ENCODE measurements at regions not wholly inside any gene's neighbourhood (a gene's known extent, or its start where the extent isn't known, plus 50 kb on each side); places are given as distances from the start of the nearest gene placed in this dataset.
"Not testable (repeated sequence)": the region's sequence is repeated elsewhere in the genome, so short reads cannot be mapped to it uniquely, and the experiment has no call there.

DNA sequence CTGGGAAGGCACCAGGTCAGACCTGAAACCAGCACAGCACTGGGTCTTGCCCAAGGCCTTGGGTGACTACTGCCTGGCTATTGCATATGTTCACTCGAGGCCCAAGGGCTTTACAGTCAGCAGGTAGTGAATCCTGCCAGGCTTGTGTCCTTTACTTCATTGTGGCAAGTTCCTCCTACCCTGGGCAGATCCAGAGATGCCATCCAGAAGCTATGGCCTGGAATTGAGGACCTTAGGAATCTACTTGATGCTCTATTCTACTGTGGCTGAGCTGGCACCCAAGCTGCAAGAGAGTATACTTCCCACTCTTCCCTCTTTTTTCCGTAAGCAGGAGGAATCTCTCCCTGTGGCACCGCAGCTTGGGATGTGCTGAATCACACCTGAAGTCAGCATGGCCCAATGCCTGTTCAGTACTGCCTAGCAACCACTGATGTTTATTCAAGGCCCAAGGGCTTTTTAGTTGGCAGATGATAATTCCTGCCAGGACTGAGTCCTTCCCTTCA, 246.7 kb upstream of the CTBP2 start:
- no peaks in the 10 kb centered on the region for H3K4me1 Mint-ChIP-seq
- no peaks in the 10 kb centered on the region for H3K36me3 Mint-ChIP-seq
- H3K36me3 ChIP-seq (ENCODE audit: control insufficient read depth, insufficient read depth, low read length), result no peaks in the 10 kb centered on the region
- DNase-seq (no peak), ATAC-seq (ENCODE audit: low read depth in 2 of 2) (no peak)
- no peaks in the 10 kb centered on the region for H3K27me3 ChIP-seq (ENCODE audit: control insufficient read depth, insufficient read depth, low read length)
- no peak overlapping the region for H3K27ac Mint-ChIP-seq
- no peak overlapping the region for H3K4me3 Mint-ChIP-seq
- H3K27ac ChIP-seq (ENCODE audit: insufficient read depth, low read length, poor library complexity, severe bottlenecking), result no peak overlapping the region
- H3K9me3 Mint-ChIP-seq, result peaks cover 0 to 18% (median 6%) of the 10 kb centered on the region in 7 donors
- H3K4me1 ChIP-seq (ENCODE audit: control insufficient read depth, insufficient read depth, low read length, poor library complexity, severe bottlenecking), result no peaks in the 10 kb centered on the region
- H3K4me3 ChIP-seq (ENCODE audit: low read depth, low read length), result no peak overlapping the region
- H3K27me3 Mint-ChIP-seq, result peaks cover 6% of the 10 kb centered on the region
- no peaks in the 10 kb centered on the region for H3K9me3 ChIP-seq (ENCODE audit: control insufficient read depth in 2 of 2, low read length in 2 of 2)

DNA sequence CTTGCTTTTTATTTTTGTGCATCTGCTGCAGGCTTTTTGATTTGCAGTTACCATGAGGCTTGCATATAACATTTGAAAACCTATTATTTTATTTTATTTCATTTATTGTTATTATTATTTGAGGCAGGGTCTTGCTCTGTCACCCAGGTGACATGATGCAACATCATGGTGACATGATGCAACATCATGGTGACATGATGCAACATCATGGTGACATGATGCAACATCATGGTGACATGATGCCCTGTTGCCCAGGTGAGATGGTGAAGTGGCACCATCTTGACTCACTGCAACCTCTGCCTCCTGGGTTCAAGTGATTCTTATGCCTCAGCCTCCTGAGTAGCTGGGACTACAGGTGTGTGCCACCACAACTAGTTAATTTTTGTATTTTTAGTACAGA, 244.5 kb upstream of the CTBP2 start:
- not testable (repeated sequence) for H3K4me3 ChIP-seq (ENCODE audit: low read depth, low read length); H3K27me3 ChIP-seq (ENCODE audit: control insufficient read depth, insufficient read depth, low read length); H3K27ac ChIP-seq (ENCODE audit: insufficient read depth, low read length, poor library complexity, severe bottlenecking); H3K36me3 Mint-ChIP-seq; H3K9me3 ChIP-seq (ENCODE audit: control insufficient read depth in 2 of 2, low read length in 2 of 2); H3K4me3 Mint-ChIP-seq; DNase-seq; H3K27me3 Mint-ChIP-seq; H3K4me1 Mint-ChIP-seq; H3K36me3 ChIP-seq (ENCODE audit: control insufficient read depth, insufficient read depth, low read length); H3K4me1 ChIP-seq (ENCODE audit: control insufficient read depth, insufficient read depth, low read length, poor library complexity, severe bottlenecking); H3K27ac Mint-ChIP-seq; ATAC-seq (ENCODE audit: low read depth in 2 of 2)
- H3K9me3 Mint-ChIP-seq, result peaks cover 0 to 18% (median 5%) of the 10 kb centered on the region in 7 donors

DNA sequence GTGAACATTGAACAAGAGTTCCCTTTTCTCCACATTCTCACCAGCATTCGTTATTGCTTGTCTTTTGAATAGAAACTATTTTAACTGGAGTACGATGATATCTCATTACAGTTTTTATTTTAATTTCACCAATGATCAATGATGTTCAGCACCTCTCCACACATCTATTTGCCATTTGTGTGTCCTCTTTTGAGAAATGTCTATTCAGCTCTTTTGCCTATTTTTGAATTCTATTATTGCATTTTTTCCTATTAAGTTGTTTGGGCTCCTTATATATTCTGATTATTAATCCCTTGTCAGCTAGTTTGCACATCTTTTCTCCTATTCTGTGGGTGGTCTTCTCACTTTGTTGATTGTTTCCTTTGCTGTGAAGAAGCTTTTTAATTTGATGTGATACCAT, 241.1 kb upstream of the CTBP2 start:
- H3K4me1 Mint-ChIP-seq, result no peaks in the 10 kb centered on the region
- H3K9me3 Mint-ChIP-seq, result peaks cover 0 to 16% (median 5%) of the 10 kb centered on the region in 7 donors
- Histone ChIP-seq H3K9me3 (ENCODE audit: control insufficient read depth in 2 of 2, low read length in 2 of 2) (no peaks in the 10 kb centered on the region), H3K4me3 (ENCODE audit: low read depth, low read length) (no peak overlapping the region), H3K27me3 (ENCODE audit: control insufficient read depth, insufficient read depth, low read length) (no peaks in the 10 kb centered on the region), H3K27ac (ENCODE audit: insufficient read depth, low read length, poor library complexity, severe bottlenecking) (no peak overlapping the region), H3K36me3 (ENCODE audit: control insufficient read depth, insufficient read depth, low read length) (no peaks in the 10 kb centered on the region), H3K4me1 (ENCODE audit: control insufficient read depth, insufficient read depth, low read length, poor library complexity, severe bottlenecking) (no peaks in the 10 kb centered on the region)
- H3K4me3 Mint-ChIP-seq, result no peak overlapping the region
- H3K27me3 Mint-ChIP-seq, result peaks cover 6% of the 10 kb centered on the region
- H3K27ac Mint-ChIP-seq, result no peak overlapping the region
- ATAC-seq (ENCODE audit: low read depth in 2 of 2) (no peak), DNase-seq (no peak)
- no peaks in the 10 kb centered on the region for H3K36me3 Mint-ChIP-seq

DNA sequence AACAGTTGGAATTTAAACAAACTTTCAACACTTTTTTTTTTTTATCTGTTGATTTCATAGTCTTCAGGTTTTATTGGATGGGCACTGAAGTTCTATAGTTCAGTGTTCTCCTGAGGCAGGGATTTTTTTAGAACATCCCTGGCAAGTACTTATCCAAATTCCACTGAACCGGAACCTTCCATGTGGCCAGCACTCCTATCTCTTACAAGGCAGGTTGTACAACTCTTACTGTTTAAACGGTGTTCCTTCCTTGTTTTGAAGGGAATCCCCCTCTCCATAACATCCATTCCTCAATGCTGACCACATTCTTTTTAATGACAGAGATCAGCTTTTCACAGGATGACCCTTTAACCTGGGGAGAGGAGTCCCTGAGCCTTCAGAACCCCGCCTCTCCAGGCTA, 238.9 kb upstream of the CTBP2 start:
- no peaks in the 10 kb centered on the region for H3K27me3 ChIP-seq (ENCODE audit: control insufficient read depth, insufficient read depth, low read length)
- H3K4me3 ChIP-seq (ENCODE audit: low read depth, low read length), result no peak overlapping the region
- no peaks in the 10 kb centered on the region for H3K9me3 ChIP-seq (ENCODE audit: control insufficient read depth in 2 of 2, low read length in 2 of 2)
- Mint-ChIP-seq H3K4me1 (no peaks in the 10 kb centered on the region), H3K9me3 (peaks cover 0 to 5% (median 1%) of the 10 kb centered on the region in 7 donors), H3K27me3 (peaks cover 1% of the 10 kb centered on the region), H3K36me3 (no peaks in the 10 kb centered on the region), H3K4me3 (no peak overlapping the region), H3K27ac (no peak overlapping the region)
- no peaks in the 10 kb centered on the region for H3K36me3 ChIP-seq (ENCODE audit: control insufficient read depth, insufficient read depth, low read length)
- ATAC-seq (ENCODE audit: low read depth in 2 of 2) (no peak), DNase-seq (no peak)
- no peak overlapping the region for H3K27ac ChIP-seq (ENCODE audit: insufficient read depth, low read length, poor library complexity, severe bottlenecking)
- no peaks in the 10 kb centered on the region for H3K4me1 ChIP-seq (ENCODE audit: control insufficient read depth, insufficient read depth, low read length, poor library complexity, severe bottlenecking)

DNA sequence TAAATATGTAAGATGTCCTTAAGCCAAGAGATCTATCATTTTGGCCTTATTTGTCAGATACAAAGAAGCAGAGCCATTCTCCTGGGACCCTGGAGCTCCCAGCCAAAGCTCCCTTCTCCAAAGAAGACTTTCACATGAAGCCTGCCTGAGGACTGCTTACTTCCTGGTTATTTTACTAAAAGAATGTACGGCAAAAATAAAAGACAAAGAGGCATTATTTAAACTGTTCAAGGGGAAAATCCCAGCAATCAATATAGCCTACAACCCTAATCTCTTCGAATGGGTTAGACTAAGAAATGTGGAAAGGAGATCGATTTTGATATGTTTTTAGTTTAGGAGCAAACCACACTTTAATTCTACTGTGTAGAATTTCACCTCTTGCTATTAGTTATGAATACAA, 237.9 kb upstream of the CTBP2 start:
- H3K27ac Mint-ChIP-seq, result no peak overlapping the region
- no peaks in the 10 kb centered on the region for H3K36me3 Mint-ChIP-seq
- H3K27me3 Mint-ChIP-seq, result no peaks in the 10 kb centered on the region
- no peak overlapping the region for H3K27ac ChIP-seq (ENCODE audit: insufficient read depth, low read length, poor library complexity, severe bottlenecking)
- DNase-seq, result no peak
- no peaks in the 10 kb centered on the region for H3K4me1 ChIP-seq (ENCODE audit: control insufficient read depth, insufficient read depth, low read length, poor library complexity, severe bottlenecking)
- H3K36me3 ChIP-seq (ENCODE audit: control insufficient read depth, insufficient read depth, low read length), result no peaks in the 10 kb centered on the region
- H3K27me3 ChIP-seq (ENCODE audit: control insufficient read depth, insufficient read depth, low read length), result no peaks in the 10 kb centered on the region
- peaks cover 0 to 3% (median 0%) of the 10 kb centered on the region in 7 donors for H3K9me3 Mint-ChIP-seq
- no peak overlapping the region for H3K4me3 Mint-ChIP-seq
- H3K4me1 Mint-ChIP-seq, result no peaks in the 10 kb centered on the region
- no peak overlapping the region for H3K4me3 ChIP-seq (ENCODE audit: low read depth, low read length)
- H3K9me3 ChIP-seq (ENCODE audit: control insufficient read depth in 2 of 2, low read length in 2 of 2), result no peaks in the 10 kb centered on the region
- ATAC-seq (ENCODE audit: low read depth in 2 of 2), result no peak

DNA sequence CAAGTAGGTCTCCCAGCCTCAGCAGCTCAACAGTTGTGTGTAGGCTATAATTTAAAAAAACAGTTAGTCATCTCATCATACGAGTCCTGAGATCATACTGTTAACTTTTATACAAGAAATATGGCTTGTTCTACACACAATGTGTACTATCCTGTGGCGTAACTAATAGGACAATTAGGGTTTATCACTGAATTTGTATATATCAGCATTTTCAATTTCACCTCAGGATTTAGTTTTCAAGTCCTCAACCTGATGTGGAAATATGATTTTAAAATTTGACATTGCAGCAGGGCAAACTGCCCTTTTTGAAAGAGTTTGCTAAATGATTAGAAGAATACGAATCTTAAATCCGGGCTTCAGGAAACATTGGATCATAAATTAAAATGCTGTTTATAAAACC, 237.2 kb upstream of the CTBP2 start:
- H3K4me3 ChIP-seq (ENCODE audit: low read depth, low read length), result no peak overlapping the region
- Mint-ChIP-seq H3K36me3 (no peaks in the 10 kb centered on the region), H3K4me3 (no peak overlapping the region), H3K27me3 (no peaks in the 10 kb centered on the region), H3K27ac (no peak overlapping the region), H3K4me1 (no peaks in the 10 kb centered on the region), H3K9me3 (peaks cover 0 to 2% (median 0%) of the 10 kb centered on the region in 7 donors)
- no peaks in the 10 kb centered on the region for H3K27me3 ChIP-seq (ENCODE audit: control insufficient read depth, insufficient read depth, low read length)
- no peaks in the 10 kb centered on the region for H3K4me1 ChIP-seq (ENCODE audit: control insufficient read depth, insufficient read depth, low read length, poor library complexity, severe bottlenecking)
- H3K27ac ChIP-seq (ENCODE audit: insufficient read depth, low read length, poor library complexity, severe bottlenecking), result no peak overlapping the region
- H3K9me3 ChIP-seq (ENCODE audit: control insufficient read depth in 2 of 2, low read length in 2 of 2), result no peaks in the 10 kb centered on the region
- DNase-seq (no peak), ATAC-seq (ENCODE audit: low read depth in 2 of 2) (no peak)
- no peaks in the 10 kb centered on the region for H3K36me3 ChIP-seq (ENCODE audit: control insufficient read depth, insufficient read depth, low read length)

DNA sequence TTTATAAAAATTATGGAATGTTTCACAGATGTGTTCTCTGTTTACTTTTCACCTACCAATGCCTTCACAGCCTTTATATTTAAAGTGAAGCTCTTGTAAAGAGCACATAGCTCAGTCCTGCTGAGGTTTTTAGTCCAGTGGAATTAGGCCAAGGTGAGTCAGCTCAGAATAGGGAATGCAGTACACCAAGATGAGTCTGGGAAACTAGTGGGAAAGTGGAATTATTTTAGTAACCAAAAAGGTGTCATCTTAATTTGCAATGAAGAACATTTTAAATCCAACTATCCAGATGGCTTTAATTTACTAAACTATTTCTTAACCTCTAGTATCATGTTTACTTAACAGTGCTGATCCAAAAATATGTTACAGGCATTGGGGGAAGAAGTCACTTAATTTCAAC, 236.3 kb upstream of the CTBP2 start:
- H3K9me3 ChIP-seq (ENCODE audit: control insufficient read depth in 2 of 2, low read length in 2 of 2), result no peaks in the 10 kb centered on the region
- H3K4me1 ChIP-seq (ENCODE audit: control insufficient read depth, insufficient read depth, low read length, poor library complexity, severe bottlenecking), result no peaks in the 10 kb centered on the region
- ATAC-seq (ENCODE audit: low read depth in 2 of 2), result no peak
- Mint-ChIP-seq H3K9me3 (peaks cover 0 to 6% (median 0%) of the 10 kb centered on the region in 7 donors), H3K27me3 (no peaks in the 10 kb centered on the region), H3K4me1 (no peaks in the 10 kb centered on the region), H3K36me3 (no peaks in the 10 kb centered on the region), H3K4me3 (no peak overlapping the region), H3K27ac (no peak overlapping the region)
- H3K27ac ChIP-seq (ENCODE audit: insufficient read depth, low read length, poor library complexity, severe bottlenecking), result no peak overlapping the region
- no peak overlapping the region for H3K4me3 ChIP-seq (ENCODE audit: low read depth, low read length)
- no peaks in the 10 kb centered on the region for H3K36me3 ChIP-seq (ENCODE audit: control insufficient read depth, insufficient read depth, low read length)
- H3K27me3 ChIP-seq (ENCODE audit: control insufficient read depth, insufficient read depth, low read length), result no peaks in the 10 kb centered on the region
- DNase-seq, result no peak

DNA sequence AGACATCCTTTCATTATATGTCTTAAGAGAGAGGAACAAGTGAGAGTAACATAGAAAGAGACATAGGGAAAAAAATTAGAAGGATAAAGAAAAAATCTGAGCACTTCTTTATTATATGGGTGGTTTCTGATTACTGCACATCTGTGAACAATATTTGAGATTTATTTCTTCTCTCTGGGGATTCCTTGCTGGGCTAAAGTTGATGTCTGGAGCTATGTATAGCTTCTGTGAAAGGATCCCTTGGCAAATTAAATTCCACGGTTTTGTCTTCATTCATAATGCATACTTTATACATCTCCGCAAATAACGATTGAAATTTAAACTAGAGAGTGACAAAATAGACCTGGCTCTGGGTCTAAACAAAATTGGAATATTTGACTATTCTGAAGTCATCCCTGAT, 232.2 kb upstream of the CTBP2 start:
- H3K27me3 ChIP-seq (ENCODE audit: control insufficient read depth, insufficient read depth, low read length), result no peaks in the 10 kb centered on the region
- Mint-ChIP-seq H3K27me3 (no peaks in the 10 kb centered on the region), H3K4me3 (no peak overlapping the region), H3K9me3 (peaks cover 0 to 11% (median 4%) of the 10 kb centered on the region in 7 donors), H3K4me1 (no peaks in the 10 kb centered on the region), H3K27ac (no peak overlapping the region), H3K36me3 (no peaks in the 10 kb centered on the region)
- no peak overlapping the region for H3K4me3 ChIP-seq (ENCODE audit: low read depth, low read length)
- DNase-seq (no peak), ATAC-seq (ENCODE audit: low read depth in 2 of 2) (no peak)
- no peaks in the 10 kb centered on the region for H3K36me3 ChIP-seq (ENCODE audit: control insufficient read depth, insufficient read depth, low read length)
- no peaks in the 10 kb centered on the region for H3K4me1 ChIP-seq (ENCODE audit: control insufficient read depth, insufficient read depth, low read length, poor library complexity, severe bottlenecking)
- H3K9me3 ChIP-seq (ENCODE audit: control insufficient read depth in 2 of 2, low read length in 2 of 2), result no peaks in the 10 kb centered on the region
- no peak overlapping the region for H3K27ac ChIP-seq (ENCODE audit: insufficient read depth, low read length, poor library complexity, severe bottlenecking)
